22Rv1 (cell line): ENCODE measurements at regions not wholly inside any gene's neighbourhood (a gene's known extent, or its start where the extent isn't known, plus 50 kb on each side); places are given as distances from the start of the nearest gene placed in this dataset.

ENCODE experiments used
- H3K27ac ChIP-seq: fragments of 450-650 bp; 2 replicates; pipeline ENCODE4 v1.5.1; 2017
- ZFX ChIP-seq: fragments of 450-650 bp; IDR thresholded peaks from 2 replicates; pipeline ENCODE4 v1.6.1; 2017; ENCODE audit warnings: antibody characterized with exemption, borderline replicate concordance
- TF ChIP-seq, protein P1 (sequence below): fragments of 450-650 bp; IDR thresholded peaks from 2 replicates; pipeline ENCODE4 v1.5.1; 2017; ENCODE audit warnings: mild to moderate bottlenecking

GRCh38 chr10:128560993-128561392 is 434.8 kb upstream of the MKI67 start:
- no peak overlapping the region for H3K27ac ChIP-seq

GRCh38 chr10:128563387-128563786 is 437.2 kb upstream of the MKI67 start:
- no peak overlapping the region for H3K27ac ChIP-seq
- TF ChIP-seq ZFX: no peak
- TF ChIP-seq, protein P1, sequence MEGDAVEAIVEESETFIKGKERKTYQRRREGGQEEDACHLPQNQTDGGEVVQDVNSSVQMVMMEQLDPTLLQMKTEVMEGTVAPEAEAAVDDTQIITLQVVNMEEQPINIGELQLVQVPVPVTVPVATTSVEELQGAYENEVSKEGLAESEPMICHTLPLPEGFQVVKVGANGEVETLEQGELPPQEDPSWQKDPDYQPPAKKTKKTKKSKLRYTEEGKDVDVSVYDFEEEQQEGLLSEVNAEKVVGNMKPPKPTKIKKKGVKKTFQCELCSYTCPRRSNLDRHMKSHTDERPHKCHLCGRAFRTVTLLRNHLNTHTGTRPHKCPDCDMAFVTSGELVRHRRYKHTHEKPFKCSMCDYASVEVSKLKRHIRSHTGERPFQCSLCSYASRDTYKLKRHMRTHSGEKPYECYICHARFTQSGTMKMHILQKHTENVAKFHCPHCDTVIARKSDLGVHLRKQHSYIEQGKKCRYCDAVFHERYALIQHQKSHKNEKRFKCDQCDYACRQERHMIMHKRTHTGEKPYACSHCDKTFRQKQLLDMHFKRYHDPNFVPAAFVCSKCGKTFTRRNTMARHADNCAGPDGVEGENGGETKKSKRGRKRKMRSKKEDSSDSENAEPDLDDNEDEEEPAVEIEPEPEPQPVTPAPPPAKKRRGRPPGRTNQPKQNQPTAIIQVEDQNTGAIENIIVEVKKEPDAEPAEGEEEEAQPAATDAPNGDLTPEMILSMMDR: no peak

More at GRCh38 chr10:128560993-128561392, 434.8 kb upstream of the MKI67 start:
- no peak for TF ChIP-seq ZFX

DNA sequence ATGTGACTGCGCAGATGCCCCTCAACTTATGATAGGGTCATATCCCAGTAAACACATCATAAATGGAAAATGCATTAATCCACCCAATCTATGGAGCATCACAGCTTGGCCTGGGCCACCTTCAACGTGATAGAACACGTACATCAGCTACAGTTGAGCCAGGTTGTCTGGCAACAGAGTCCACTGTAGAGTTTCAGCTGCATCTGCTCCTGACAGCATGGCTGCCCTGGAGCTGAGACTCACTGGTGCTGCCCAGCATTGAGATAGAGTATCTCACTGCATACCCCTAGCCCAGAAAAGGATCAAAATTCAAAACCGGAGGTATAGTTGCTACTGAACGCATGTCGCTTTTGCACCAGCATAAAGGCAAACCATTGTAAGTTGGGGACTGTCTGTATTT is 437.7 kb upstream of the MKI67 start:
- H3K27ac ChIP-seq: no peak overlapping the region
- TF ChIP-seq, protein P1: no peak

GRCh38 chr10:128566361-128566968 is 440.2 kb upstream of the MKI67 start:
- H3K27ac ChIP-seq: no peak overlapping the region
- no peak for TF ChIP-seq ZFX
- TF ChIP-seq, protein P1: no peak

DNA sequence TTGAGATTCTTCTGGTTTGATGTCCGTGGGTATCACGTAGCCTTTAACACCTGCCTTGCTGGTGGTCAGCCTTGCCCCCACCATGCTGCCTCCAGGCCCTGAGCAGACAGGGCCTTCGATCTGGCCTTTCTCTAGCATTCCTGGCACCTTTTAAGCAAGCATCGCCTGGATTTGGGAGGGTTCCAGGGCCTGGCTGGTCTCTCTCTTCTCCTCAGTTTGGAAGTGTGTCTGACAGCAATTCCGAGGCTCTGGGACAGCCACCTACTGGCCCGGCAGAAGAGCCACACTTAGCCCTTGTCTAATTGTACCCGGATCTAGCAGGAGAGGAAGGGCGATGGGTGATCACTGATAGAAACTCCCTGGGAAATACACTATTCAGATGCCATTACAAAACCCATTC is 441.3 kb upstream of the MKI67 start:
- H3K27ac ChIP-seq: no peak overlapping the region
- TF ChIP-seq, protein P1: no peak
- TF ChIP-seq ZFX: no peak

GRCh38 chr10:128568041-128568440 is 441.8 kb upstream of the MKI67 start:
- TF ChIP-seq ZFX: no peak
- TF ChIP-seq, protein P1: no peak
- H3K27ac ChIP-seq: no peak overlapping the region

- TF ChIP-seq, protein P1: no peak
- no peak for TF ChIP-seq ZFX
Measured at GRCh38 chr10:128568491-128568890, 442.3 kb upstream of the MKI67 start.

More at GRCh38 chr10:128568491-128568890, 442.3 kb upstream of the MKI67 start:
- no peak overlapping the region for H3K27ac ChIP-seq
